ENCODE measurements at regions not wholly inside any gene's neighbourhood (a gene's known extent, or its start where the extent isn't known, plus 50 kb on each side); places are given as distances from the start of the nearest gene placed in this dataset.

DNA sequence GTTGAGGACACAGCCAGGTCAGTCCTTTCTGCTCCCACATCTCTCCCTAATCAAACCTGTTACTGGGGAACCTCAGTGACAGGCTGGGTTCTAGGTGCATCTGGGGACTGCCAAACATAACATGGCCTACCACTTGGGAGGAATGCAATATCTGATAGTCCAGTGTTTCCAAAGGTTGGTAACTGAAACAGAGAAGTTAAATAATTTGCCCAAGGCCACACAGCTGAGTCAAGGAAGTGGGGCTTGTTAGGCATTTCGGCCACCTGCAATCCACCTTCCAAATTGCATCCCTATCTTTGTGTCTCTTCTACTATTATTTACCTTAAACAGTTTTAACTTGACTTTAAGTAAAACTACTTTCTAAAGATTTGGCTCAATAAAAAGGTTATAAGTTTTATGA, 731.3 kb downstream of the UQCRFS1 start:
- no peak for ATAC-seq
- WGBS, 2 donors = 79 to 82% methylated on average over 1 of the region's 1 CpG
- no peaks in the 10 kb centered on the region for H3K9me3 ChIP-seq
- H3K27ac ChIP-seq = no peak overlapping the region
- no peaks in the 10 kb centered on the region for H3K36me3 ChIP-seq
- no peak for DNase-seq
- H3K4me1 ChIP-seq = peaks cover 0 to 23% (median 0%) of the 10 kb centered on the region in 9 donors
- no peak overlapping the region for H3K4me3 ChIP-seq
- TF ChIP-seq CTCF (IDR thresholded peaks at IDR 0.05) = no peak
- no peaks in the 10 kb centered on the region for H3K27me3 ChIP-seq
- intact Hi-C loops (cut with DNase I) = no loop called here

DNA sequence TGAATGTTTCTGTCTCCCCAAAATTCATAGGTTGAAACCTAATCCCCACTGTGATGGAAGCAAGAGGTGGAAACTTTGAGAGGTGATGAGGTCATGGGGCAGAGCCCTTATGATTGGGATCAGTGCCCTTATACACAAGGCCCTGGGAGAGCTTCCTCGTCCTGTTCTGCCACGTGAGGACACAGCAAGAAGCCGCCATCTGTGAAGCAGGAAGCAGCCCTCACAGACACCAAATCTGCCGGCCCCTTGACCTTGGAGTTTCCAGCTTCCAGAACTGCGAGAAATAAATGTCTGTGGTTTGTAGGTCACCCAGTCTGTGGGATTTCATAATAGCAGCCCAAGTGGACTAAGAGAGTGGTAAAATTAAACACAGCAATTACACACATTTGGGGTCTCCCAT, 737.4 kb downstream of the UQCRFS1 start:
- DNase-seq (no peak), ATAC-seq (no peak)
- 48 to 52% methylated on average over 5 of the region's 5 CpGs for WGBS, 2 donors
- Histone ChIP-seq H3K4me1 (peaks cover 0 to 17% (median 0%) of the 10 kb centered on the region in 9 donors), H3K27me3 (peaks cover 0 to 12% (median 0%) of the 10 kb centered on the region in 7 donors), H3K27ac (no peak overlapping the region), H3K36me3 (no peaks in the 10 kb centered on the region), H3K4me3 (no peak overlapping the region), H3K9me3 (no peaks in the 10 kb centered on the region)
- intact Hi-C loops (cut with DNase I) = no loop called here
- TF ChIP-seq CTCF (IDR thresholded peaks at IDR 0.05) = no peak

- ATAC-seq (peak in 4 of 8 donors; percentile 41 to 67 (median 67)), DNase-seq (peak in 1 of 2 donors; percentile 30)
- intact Hi-C loops (cut with DNase I) = no loop called here
- H3K9me3 ChIP-seq = no peaks in the 10 kb centered on the region
- no peak overlapping the region for H3K4me3 ChIP-seq
- H3K27me3 ChIP-seq = peaks cover 0 to 21% (median 0%) of the 10 kb centered on the region in 7 donors
- WGBS, 2 donors = 43 to 56% methylated on average over 7 of the region's 7 CpGs
- H3K27ac ChIP-seq = no peak overlapping the region
- TF ChIP-seq CTCF (IDR thresholded peaks at IDR 0.05) = no peak
- H3K36me3 ChIP-seq = no peaks in the 10 kb centered on the region
- H3K4me1 ChIP-seq = peaks cover 0 to 29% (median 4%) of the 10 kb centered on the region in 9 donors
Measured at GRCh38 chr19:28472843-28473242, 740.1 kb downstream of the UQCRFS1 start.

DNA sequence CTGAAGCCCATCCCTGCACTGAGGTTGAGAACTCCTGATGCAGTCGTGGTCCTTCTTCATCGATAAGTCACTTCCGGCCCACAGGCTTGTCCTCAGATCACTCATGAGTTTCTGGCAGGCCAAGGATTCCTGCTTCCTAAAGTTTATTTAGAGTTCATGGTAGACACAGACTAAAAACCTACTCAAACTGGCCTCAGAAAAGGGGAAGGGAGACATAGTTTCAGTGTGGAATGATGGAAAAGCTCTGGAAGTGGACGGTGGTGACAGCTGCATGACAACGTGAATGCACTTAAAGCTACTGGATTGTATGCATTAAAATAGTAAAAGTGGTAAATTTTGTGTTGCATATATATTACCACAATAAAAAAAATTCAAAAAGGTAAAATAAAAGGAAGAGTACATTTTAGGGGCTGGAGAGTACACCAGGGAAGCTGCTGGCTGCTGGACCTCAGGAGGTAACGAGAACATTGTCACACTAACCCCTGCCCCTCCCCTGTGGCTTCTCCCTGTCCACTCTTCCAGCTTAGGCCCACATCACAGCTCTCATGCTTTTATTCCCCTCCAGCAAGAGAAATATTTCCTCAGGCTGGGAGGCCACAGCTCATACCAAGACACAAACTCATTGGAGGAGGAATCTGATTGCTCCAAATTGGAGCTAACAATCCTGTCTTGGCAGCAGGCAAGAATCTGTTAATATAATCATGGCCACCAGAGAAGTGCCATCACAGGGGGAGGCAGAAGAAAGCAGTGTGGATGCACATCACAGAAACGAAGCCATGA, 741.0 kb downstream of the UQCRFS1 start:
- 59 to 65% methylated on average over 7 of the region's 7 CpGs for WGBS, 2 donors
- no peak overlapping the region for H3K27ac ChIP-seq
- ATAC-seq (no peak), DNase-seq (no peak)
- H3K36me3 ChIP-seq = no peaks in the 10 kb centered on the region
- H3K9me3 ChIP-seq = no peaks in the 10 kb centered on the region
- no peak for TF ChIP-seq CTCF (IDR thresholded peaks at IDR 0.05)
- intact Hi-C loops (cut with DNase I) = no loop called here
- no peak overlapping the region for H3K4me3 ChIP-seq
- H3K4me1 ChIP-seq = peaks cover 0 to 29% (median 4%) of the 10 kb centered on the region in 9 donors
- peaks cover 0 to 21% (median 4%) of the 10 kb centered on the region in 7 donors for H3K27me3 ChIP-seq

Data from heart right ventricle (tissue), 16 donors.